H9 (cell line): ENCODE measurements at regions not wholly inside any gene's neighbourhood (a gene's known extent, or its start where the extent isn't known, plus 50 kb on each side); places are given as distances from the start of the nearest gene placed in this dataset.

Experiments used
- DNase-seq: peaks from one replicate; pipeline ENCODE4 v3.0.0-alpha.2; 2017
- H2AFZ ChIP-seq: one replicate; pipeline ENCODE4 v1.6.1; 2013; ENCODE audit warnings: mild to moderate bottlenecking, low read length, control low read depth, moderate library complexity
- H2AK5ac ChIP-seq: 2 replicates; pipeline ENCODE4 v1.6.1; 2013; ENCODE audit warnings: low read length, control low read depth, mixed read lengths; ENCODE audit not compliant: insufficient read length
- H2BK120ac ChIP-seq: one replicate; pipeline ENCODE4 v1.6.1; 2013; ENCODE audit warnings: low read depth, mild to moderate bottlenecking, low read length, control low read depth, inconsistent platforms; ENCODE audit not compliant: poor library complexity, severe bottlenecking
- H2BK12ac ChIP-seq: 2 replicates; pipeline ENCODE4 v1.6.1; 2013; ENCODE audit warnings: low read length, control low read depth, mixed read lengths, low read depth; ENCODE audit not compliant: insufficient read length
- H2BK15ac ChIP-seq: 2 replicates; pipeline ENCODE4 v1.6.1; 2013; ENCODE audit warnings: low read depth, low read length, control low read depth
- H2BK20ac ChIP-seq: one replicate; pipeline ENCODE4 v1.6.1; 2013; ENCODE audit warnings: low read depth, mild to moderate bottlenecking, low read length, control low read depth, inconsistent platforms; ENCODE audit not compliant: poor library complexity, severe bottlenecking
- H2BK5ac ChIP-seq: 2 replicates; pipeline ENCODE4 v1.6.1; 2013; ENCODE audit warnings: low read length, control low read depth, mixed read lengths; ENCODE audit not compliant: insufficient read length
- H3K14ac ChIP-seq: 2 replicates; pipeline ENCODE4 v1.6.1; 2013; ENCODE audit warnings: low read length, control low read depth; ENCODE audit not compliant: insufficient read depth
- H3K18ac ChIP-seq: 2 replicates; pipeline ENCODE4 v1.6.1; 2013; ENCODE audit warnings: low read depth, mild to moderate bottlenecking, mixed read lengths, low read length, control low read depth; ENCODE audit not compliant: insufficient read length
- H3K23ac ChIP-seq: 2 replicates; pipeline ENCODE4 v1.6.1; 2013; ENCODE audit warnings: low read length, control low read depth, mixed read lengths, low read depth; ENCODE audit not compliant: insufficient read length
- H3K23me2 ChIP-seq: 2 replicates; pipeline ENCODE4 v1.6.1; 2013; ENCODE audit warnings: low read depth, mild to moderate bottlenecking, mixed read lengths, low read length, control low read depth; ENCODE audit not compliant: insufficient read length, poor library complexity, severe bottlenecking
- H3K27ac ChIP-seq: 2 replicates; pipeline ENCODE4 v1.5.1; 2013; ENCODE audit warnings: low read length, control low read depth, mixed read lengths, low read depth; ENCODE audit not compliant: insufficient read length
- H3K27me3 ChIP-seq: 2 replicates; pipeline ENCODE4 v1.6.1; 2013; ENCODE audit warnings: low read length, control low read depth, inconsistent platforms; ENCODE audit not compliant: insufficient read depth
- H3K4ac ChIP-seq: 2 replicates; pipeline ENCODE4 v1.6.1; 2013; ENCODE audit warnings: low read depth, mild to moderate bottlenecking, control low read depth, inconsistent platforms, low read length, moderate library complexity
- H3K4me1 ChIP-seq: 2 replicates; pipeline ENCODE4 v1.6.1; 2013; ENCODE audit warnings: low read length, control low read depth, inconsistent platforms; ENCODE audit not compliant: insufficient read depth
- H3K4me2 ChIP-seq: 2 replicates; pipeline ENCODE4 v1.6.1; 2013; ENCODE audit warnings: low read length, control low read depth, mixed read lengths; ENCODE audit not compliant: insufficient read length, insufficient read depth
- H3K56ac ChIP-seq: 2 replicates; pipeline ENCODE4 v1.6.1; 2013; ENCODE audit warnings: low read depth, mild to moderate bottlenecking, mixed read lengths, low read length, control low read depth; ENCODE audit not compliant: insufficient read length
- H3K79me1 ChIP-seq: 2 replicates; pipeline ENCODE4 v1.6.1; 2013; ENCODE audit warnings: low read depth, mild to moderate bottlenecking, moderate library complexity, low read length, control low read depth, inconsistent platforms; ENCODE audit not compliant: insufficient read depth, poor library complexity, severe bottlenecking
- H3K79me2 ChIP-seq: 2 replicates; pipeline ENCODE4 v1.6.1; 2013; ENCODE audit warnings: low read length, control low read depth, inconsistent platforms; ENCODE audit not compliant: insufficient read depth
- H3K9ac ChIP-seq: 2 replicates; pipeline ENCODE4 v1.6.1; 2013; ENCODE audit warnings: low read length, control low read depth, mixed read lengths; ENCODE audit not compliant: insufficient read length; ENCODE audit errors: extremely low read depth
- H3K9me3 ChIP-seq: one replicate; pipeline ENCODE4 v1.6.1; 2013; ENCODE audit warnings: low read depth, low read length, inconsistent platforms; ENCODE audit not compliant: control insufficient read depth
- H3T11ph ChIP-seq: one replicate; pipeline ENCODE4 v1.6.1; 2013; ENCODE audit warnings: mild to moderate bottlenecking, low read length, control low read depth, inconsistent platforms
- H4K20me1 ChIP-seq: one replicate; pipeline ENCODE4 v1.6.1; 2013; ENCODE audit not compliant: control insufficient read depth, insufficient read length, insufficient read depth
- H4K5ac ChIP-seq: 2 replicates; pipeline ENCODE4 v1.6.1; 2013; ENCODE audit warnings: low read depth, mild to moderate bottlenecking, mixed read lengths, low read length, control low read depth; ENCODE audit not compliant: insufficient read length
- H4K8ac ChIP-seq: replicated peaks from 2 replicates; pipeline ENCODE4 v1.6.1; 2013; ENCODE audit warnings: low read length, control low read depth, mixed read lengths, low read depth; ENCODE audit not compliant: insufficient read length
- H4K91ac ChIP-seq: 2 replicates; pipeline ENCODE4 v1.6.1; 2013; ENCODE audit warnings: low read depth, mild to moderate bottlenecking, moderate library complexity, mixed read lengths, low read length, control low read depth; ENCODE audit not compliant: insufficient read length
- H3K27ac Mint-ChIP-seq, 3 experiments: 2 replicates in 2 of 3; 3 replicates in 1 of 3; pipeline ENCODE4 v1.8.0; 2020 to 2021; ENCODE audit warnings: mixed read lengths in 3 of 3, mild to moderate bottlenecking in 1 of 3, moderate library complexity in 1 of 3
- H3K27me3 Mint-ChIP-seq: 2 replicates; pipeline ENCODE4 v1.8.0; 2021; ENCODE audit warnings: low read depth, mild to moderate bottlenecking, moderate library complexity, mixed read lengths
- H3K36me3 Mint-ChIP-seq, 3 experiments: 2 replicates in 2 of 3; 3 replicates in 1 of 3; pipeline ENCODE4 v1.8.0; 2020 to 2021; ENCODE audit warnings: low read depth in 3 of 3, mixed read lengths in 3 of 3; ENCODE audit not compliant: insufficient read depth in 1 of 3
- H3K4me1 Mint-ChIP-seq, 2 experiments: 2 replicates each; pipeline ENCODE4 v1.8.0; 2020; ENCODE audit warnings: mixed read lengths in 2 of 2
- H3K4me3 Mint-ChIP-seq, 2 experiments: 2 replicates in 1 of 2; 3 replicates in 1 of 2; pipeline ENCODE4 v1.8.0; 2020 to 2021; ENCODE audit warnings: mild to moderate bottlenecking in 2 of 2, mixed read lengths in 2 of 2, moderate library complexity in 1 of 2
- H3K9me3 Mint-ChIP-seq, 2 experiments: 2 replicates in 1 of 2; 3 replicates in 1 of 2; pipeline ENCODE4 v1.8.0; 2020; ENCODE audit warnings: mild to moderate bottlenecking in 2 of 2, mixed read lengths in 2 of 2, moderate library complexity in 1 of 2
- WGBS: extraction: QIAGEN DNeasy Blood & Tissue Kit; methylation state at CpG from one replicate; pipeline ENCODE4 v1.1.7; 2013; ENCODE audit warnings: missing lambda C conversion rate, low lambda C conversion rate, mixed read lengths; ENCODE audit not compliant: insufficient read length; ENCODE audit errors: extremely low coverage; 5-methylcytosine and 5-hydroxymethylcytosine counted together
- TF ChIP-seq, protein P1 (sequence below): fragments of 200-600 bp; sonication (generic); conservative IDR thresholded peaks from 3 replicates; pipeline ENCODE4 v1.8.0; 2021; ENCODE audit warnings: antibody characterized with exemption, mild to moderate bottlenecking

GRCh38 chr12:91643763-91644162 is 461.1 kb upstream of the DCN start:
- Histone ChIP-seq H3K56ac (no peak overlapping the region), H3K27me3 (no peaks in the 10 kb centered on the region), H3K4me2 (no peak overlapping the region), H2BK15ac (no peak overlapping the region), H3K23ac (no peak overlapping the region), H2BK12ac (no peak overlapping the region), H3K79me2 (no peaks in the 10 kb centered on the region), H3K9ac (no peak overlapping the region), H4K5ac (no peak overlapping the region), H3K27ac (no peak overlapping the region), H4K8ac (no peak overlapping the region), H3K9me3 (no peaks in the 10 kb centered on the region), H3K4me1 (no peaks in the 10 kb centered on the region), H2BK120ac (no peak overlapping the region), H3K79me1 (no peaks in the 10 kb centered on the region), H3T11ph (no peak overlapping the region), H4K20me1 (no peaks in the 10 kb centered on the region), H3K23me2 (no peaks in the 10 kb centered on the region), H3K4ac (no peak overlapping the region), H3K14ac (no peak overlapping the region), H3K18ac (no peak overlapping the region), H2BK5ac (no peak overlapping the region), H2BK20ac (no peak overlapping the region), H2AK5ac (no peak overlapping the region), H2AFZ (no peak overlapping the region), H4K91ac (no peak overlapping the region)
- Mint-ChIP-seq H3K36me3 (no peaks in the 10 kb centered on the region), H3K9me3 (no peaks in the 10 kb centered on the region), H3K27ac (no peak overlapping the region), H3K4me1 (no peaks in the 10 kb centered on the region), H3K4me3 (no peak overlapping the region), H3K27me3 (no peaks in the 10 kb centered on the region)
- WGBS, result no CpG with 5 or more reads among the region's 2 CpGs
- TF ChIP-seq, protein P1, sequence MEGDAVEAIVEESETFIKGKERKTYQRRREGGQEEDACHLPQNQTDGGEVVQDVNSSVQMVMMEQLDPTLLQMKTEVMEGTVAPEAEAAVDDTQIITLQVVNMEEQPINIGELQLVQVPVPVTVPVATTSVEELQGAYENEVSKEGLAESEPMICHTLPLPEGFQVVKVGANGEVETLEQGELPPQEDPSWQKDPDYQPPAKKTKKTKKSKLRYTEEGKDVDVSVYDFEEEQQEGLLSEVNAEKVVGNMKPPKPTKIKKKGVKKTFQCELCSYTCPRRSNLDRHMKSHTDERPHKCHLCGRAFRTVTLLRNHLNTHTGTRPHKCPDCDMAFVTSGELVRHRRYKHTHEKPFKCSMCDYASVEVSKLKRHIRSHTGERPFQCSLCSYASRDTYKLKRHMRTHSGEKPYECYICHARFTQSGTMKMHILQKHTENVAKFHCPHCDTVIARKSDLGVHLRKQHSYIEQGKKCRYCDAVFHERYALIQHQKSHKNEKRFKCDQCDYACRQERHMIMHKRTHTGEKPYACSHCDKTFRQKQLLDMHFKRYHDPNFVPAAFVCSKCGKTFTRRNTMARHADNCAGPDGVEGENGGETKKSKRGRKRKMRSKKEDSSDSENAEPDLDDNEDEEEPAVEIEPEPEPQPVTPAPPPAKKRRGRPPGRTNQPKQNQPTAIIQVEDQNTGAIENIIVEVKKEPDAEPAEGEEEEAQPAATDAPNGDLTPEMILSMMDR, result no peak
- DNase-seq, result no peak
